HG02973 (cell line): ENCODE measurements at regions not wholly inside any gene's neighbourhood (a gene's known extent, or its start where the extent isn't known, plus 50 kb on each side); places are given as distances from the start of the nearest gene placed in this dataset.

Experiments used
- ATAC-seq: cut with Tn5 transposase; IDR thresholded peaks from one replicate; pipeline ENCODE4 v1.9.1; 2021; ENCODE audit warnings: moderate library complexity; ENCODE audit not compliant: unreplicated experiment

- no peak for ATAC-seq
Measured at GRCh38 chr9:27625751-27626150, 52.5 kb upstream of the C9orf72 start.

GRCh38 chr9:27626244-27627187 lies 53.2 kb upstream of the C9orf72 start:
- ATAC-seq, result no peak

- no peak for ATAC-seq
Measured at GRCh38 chr9:27627188-27627564, 53.9 kb upstream of the C9orf72 start.

GRCh38 chr9:27628311-27628710 lies 55.0 kb upstream of the C9orf72 start:
- ATAC-seq, result no peak

GRCh38 chr9:27629425-27629824 lies 56.1 kb upstream of the C9orf72 start:
- no peak for ATAC-seq

GRCh38 chr9:27632254-27632653 lies 59.0 kb upstream of the C9orf72 start:
- no peak for ATAC-seq

GRCh38 chr9:27633764-27634163 lies 60.5 kb upstream of the C9orf72 start:
- ATAC-seq, result no peak

GRCh38 chr9:27634879-27635278 lies 61.6 kb upstream of the C9orf72 start:
- ATAC-seq, result peak; percentile 74

- ATAC-seq, result no peak
Measured at GRCh38 chr9:27638716-27639115, 65.4 kb upstream of the C9orf72 start.

GRCh38 chr9:27645161-27645840 lies 72.0 kb upstream of the C9orf72 start:
- no peak for ATAC-seq

GRCh38 chr9:27653246-27653645 lies 80.0 kb upstream of the C9orf72 start:
- ATAC-seq, result no peak

- ATAC-seq, result no peak
Measured at GRCh38 chr9:27653957-27654356, 80.7 kb upstream of the C9orf72 start.

GRCh38 chr9:27654629-27655285 lies 81.5 kb upstream of the C9orf72 start:
- ATAC-seq, result no peak

- ATAC-seq, result no peak
Measured at GRCh38 chr9:27655441-27655840, 82.2 kb upstream of the C9orf72 start.

GRCh38 chr9:27659001-27659400 lies 85.7 kb upstream of the C9orf72 start:
- ATAC-seq, result no peak

- no peak for ATAC-seq
Measured at GRCh38 chr9:27659571-27659970, 86.3 kb upstream of the C9orf72 start.

GRCh38 chr9:27660148-27660547 lies 86.9 kb upstream of the C9orf72 start:
- ATAC-seq, result no peak

- ATAC-seq, result no peak
Measured at GRCh38 chr9:27663526-27663925, 90.2 kb upstream of the C9orf72 start.

- ATAC-seq, result no peak
Measured at GRCh38 chr9:27664121-27664779, 91.0 kb upstream of the C9orf72 start.

GRCh38 chr9:27665136-27665535 lies 91.9 kb upstream of the C9orf72 start:
- ATAC-seq, result no peak

GRCh38 chr9:27668280-27668679 lies 95.0 kb upstream of the C9orf72 start:
- ATAC-seq, result no peak
